Sigmoid colon (tissue), 4 donors: ENCODE measurements at regions not wholly inside any gene's neighbourhood (a gene's known extent, or its start where the extent isn't known, plus 50 kb on each side); places are given as distances from the start of the nearest gene placed in this dataset.

Experiments
- CTCF ChIP-seq, 4 experiments: fragments of 450-650 bp in 3 of 4; fragments of 200-600 bp in 1 of 4; IDR thresholded peaks; one replicate each; pipeline ENCODE4 v1.5.1; 2016 to 2019; ENCODE audit warnings: antibody characterized with exemption in 4 of 4, mild to moderate bottlenecking in 3 of 4, moderate library complexity in 2 of 4
- EP300 ChIP-seq, 4 donors: sonication (generic); formaldehyde crosslinking; IDR thresholded peaks; one replicate each; pipeline ENCODE4 v1.6.1; 2017; ENCODE audit warnings: antibody characterized with exemption in 4 of 4
- POLR2A ChIP-seq, 2 donors: fragments of 450-650 bp; IDR thresholded peaks; one replicate each; pipeline ENCODE4 v1.6.1; 2016; ENCODE audit warnings: antibody characterized with exemption in 2 of 2, mild to moderate bottlenecking in 2 of 2, moderate library complexity in 2 of 2

- TF ChIP-seq CTCF (IDR thresholded peaks at IDR 0.05) (no peak), POLR2A (IDR thresholded peaks at IDR 0.05) (no peak), EP300 (IDR thresholded peaks at IDR 0.05) (no peak)
These were observed 290.3 kb upstream of the KLF12 start for GRCh38 chr13:74424455-74424854.
